A673 (cell line): ENCODE measurements at regions not wholly inside any gene's neighbourhood (a gene's known extent, or its start where the extent isn't known, plus 50 kb on each side); places are given as distances from the start of the nearest gene placed in this dataset.

Experiments
- EZH2 ChIP-seq: fragments of 200-600 bp; sonication (generic); IDR thresholded peaks from 2 replicates; pipeline ENCODE4 v1.6.1; 2017; ENCODE audit warnings: borderline replicate concordance, low read depth, mild to moderate bottlenecking, mixed read lengths, antibody characterized with exemption, low read length; ENCODE audit not compliant: poor library complexity, severe bottlenecking
- TF ChIP-seq, protein P1 (sequence below): fragments of 300-800, 200-600 bp; sonication (generic); conservative IDR thresholded peaks from 2 replicates; pipeline ENCODE4 v1.5.1; 2017; ENCODE audit warnings: low read depth, mild to moderate bottlenecking, antibody characterized with exemption, low read length, moderate library complexity, mixed read lengths

DNA sequence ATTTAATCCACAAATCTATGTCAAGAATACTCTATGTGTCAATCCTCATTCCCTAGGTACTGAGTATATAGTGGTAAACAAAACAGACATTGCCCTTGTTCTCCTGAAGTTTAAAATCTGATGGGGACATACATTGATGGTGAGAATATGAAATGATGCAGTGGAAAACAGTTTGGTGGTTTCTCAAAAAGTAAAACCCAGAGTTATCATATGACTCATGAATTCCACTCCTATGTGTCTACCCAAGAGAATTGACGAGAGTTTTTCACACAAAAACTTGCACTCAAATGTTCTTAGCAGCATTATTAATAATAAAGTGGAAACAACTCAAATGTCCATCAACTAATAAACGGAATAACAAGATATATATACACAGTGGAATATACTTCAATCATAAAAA lies 586.7 kb downstream of the CCDC85A start:
- TF ChIP-seq, protein P1, sequence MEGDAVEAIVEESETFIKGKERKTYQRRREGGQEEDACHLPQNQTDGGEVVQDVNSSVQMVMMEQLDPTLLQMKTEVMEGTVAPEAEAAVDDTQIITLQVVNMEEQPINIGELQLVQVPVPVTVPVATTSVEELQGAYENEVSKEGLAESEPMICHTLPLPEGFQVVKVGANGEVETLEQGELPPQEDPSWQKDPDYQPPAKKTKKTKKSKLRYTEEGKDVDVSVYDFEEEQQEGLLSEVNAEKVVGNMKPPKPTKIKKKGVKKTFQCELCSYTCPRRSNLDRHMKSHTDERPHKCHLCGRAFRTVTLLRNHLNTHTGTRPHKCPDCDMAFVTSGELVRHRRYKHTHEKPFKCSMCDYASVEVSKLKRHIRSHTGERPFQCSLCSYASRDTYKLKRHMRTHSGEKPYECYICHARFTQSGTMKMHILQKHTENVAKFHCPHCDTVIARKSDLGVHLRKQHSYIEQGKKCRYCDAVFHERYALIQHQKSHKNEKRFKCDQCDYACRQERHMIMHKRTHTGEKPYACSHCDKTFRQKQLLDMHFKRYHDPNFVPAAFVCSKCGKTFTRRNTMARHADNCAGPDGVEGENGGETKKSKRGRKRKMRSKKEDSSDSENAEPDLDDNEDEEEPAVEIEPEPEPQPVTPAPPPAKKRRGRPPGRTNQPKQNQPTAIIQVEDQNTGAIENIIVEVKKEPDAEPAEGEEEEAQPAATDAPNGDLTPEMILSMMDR, result no peak
- no peak for TF ChIP-seq EZH2
